ENCODE measurements at regions not wholly inside any gene's neighbourhood (a gene's known extent, or its start where the extent isn't known, plus 50 kb on each side); places are given as distances from the start of the nearest gene placed in this dataset.

DNA sequence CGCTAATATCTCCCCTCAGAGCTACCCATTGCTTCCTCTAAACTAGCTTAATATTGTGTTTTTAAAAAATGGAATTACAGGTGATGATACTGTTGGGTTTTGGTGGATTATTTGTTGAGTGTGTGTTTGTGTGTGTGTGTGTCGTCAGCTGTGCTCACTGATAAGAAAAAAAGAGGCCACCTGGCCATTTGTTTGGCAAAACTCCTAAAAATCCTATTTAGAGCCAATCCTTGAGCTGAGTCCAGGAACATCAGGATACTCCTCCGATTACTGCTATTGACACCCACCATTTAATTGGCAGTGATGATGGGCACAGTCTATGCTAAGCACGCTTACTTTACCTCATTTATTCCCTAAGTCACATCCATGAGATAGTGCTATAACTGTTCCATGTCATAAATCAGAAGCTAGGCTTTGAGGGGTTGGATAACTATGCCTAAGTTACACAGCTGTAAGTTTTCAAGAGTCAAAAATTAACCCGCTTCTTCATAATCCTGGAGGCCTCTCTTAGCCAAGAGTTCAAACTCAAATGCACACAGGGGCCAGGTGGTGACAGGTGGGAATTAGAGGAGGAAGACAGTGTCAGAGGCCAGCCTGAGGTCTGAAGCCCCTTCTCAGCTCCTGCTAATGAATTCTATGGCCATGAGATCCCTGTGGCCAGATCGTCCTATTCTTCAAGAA is 1026.6 kb upstream of the TMEM132C start:
- TF ChIP-seq, protein P1, sequence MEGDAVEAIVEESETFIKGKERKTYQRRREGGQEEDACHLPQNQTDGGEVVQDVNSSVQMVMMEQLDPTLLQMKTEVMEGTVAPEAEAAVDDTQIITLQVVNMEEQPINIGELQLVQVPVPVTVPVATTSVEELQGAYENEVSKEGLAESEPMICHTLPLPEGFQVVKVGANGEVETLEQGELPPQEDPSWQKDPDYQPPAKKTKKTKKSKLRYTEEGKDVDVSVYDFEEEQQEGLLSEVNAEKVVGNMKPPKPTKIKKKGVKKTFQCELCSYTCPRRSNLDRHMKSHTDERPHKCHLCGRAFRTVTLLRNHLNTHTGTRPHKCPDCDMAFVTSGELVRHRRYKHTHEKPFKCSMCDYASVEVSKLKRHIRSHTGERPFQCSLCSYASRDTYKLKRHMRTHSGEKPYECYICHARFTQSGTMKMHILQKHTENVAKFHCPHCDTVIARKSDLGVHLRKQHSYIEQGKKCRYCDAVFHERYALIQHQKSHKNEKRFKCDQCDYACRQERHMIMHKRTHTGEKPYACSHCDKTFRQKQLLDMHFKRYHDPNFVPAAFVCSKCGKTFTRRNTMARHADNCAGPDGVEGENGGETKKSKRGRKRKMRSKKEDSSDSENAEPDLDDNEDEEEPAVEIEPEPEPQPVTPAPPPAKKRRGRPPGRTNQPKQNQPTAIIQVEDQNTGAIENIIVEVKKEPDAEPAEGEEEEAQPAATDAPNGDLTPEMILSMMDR (IDR thresholded peaks at IDR 0.05), result no peak
- no peak for TF ChIP-seq POLR2A (IDR thresholded peaks at IDR 0.05)

Measured in adrenal gland (tissue), 5 donors.